ENCODE measurements at regions not wholly inside any gene's neighbourhood (a gene's known extent, or its start where the extent isn't known, plus 50 kb on each side); places are given as distances from the start of the nearest gene placed in this dataset.

DNA sequence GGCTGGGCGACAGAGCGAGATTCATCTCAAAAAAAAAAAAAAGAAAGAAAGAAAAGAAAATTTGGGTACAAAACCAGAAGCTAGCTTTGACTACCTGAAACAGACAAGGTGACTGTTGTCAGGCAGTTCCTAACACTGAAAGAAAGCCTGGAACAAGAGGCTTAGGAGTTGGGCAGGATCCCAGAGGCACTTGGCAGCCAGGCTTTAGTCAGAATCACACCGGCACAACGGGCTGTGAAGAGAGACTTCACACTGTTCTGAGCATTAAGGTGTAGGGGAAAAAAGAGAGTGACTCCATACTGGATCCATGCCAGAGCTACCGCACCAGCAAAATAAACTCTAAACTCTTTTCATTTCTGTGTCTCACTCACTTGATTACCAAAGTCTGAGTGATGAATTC, 130.8 kb downstream of the ZNF467 start:
- TF ChIP-seq, protein P1, sequence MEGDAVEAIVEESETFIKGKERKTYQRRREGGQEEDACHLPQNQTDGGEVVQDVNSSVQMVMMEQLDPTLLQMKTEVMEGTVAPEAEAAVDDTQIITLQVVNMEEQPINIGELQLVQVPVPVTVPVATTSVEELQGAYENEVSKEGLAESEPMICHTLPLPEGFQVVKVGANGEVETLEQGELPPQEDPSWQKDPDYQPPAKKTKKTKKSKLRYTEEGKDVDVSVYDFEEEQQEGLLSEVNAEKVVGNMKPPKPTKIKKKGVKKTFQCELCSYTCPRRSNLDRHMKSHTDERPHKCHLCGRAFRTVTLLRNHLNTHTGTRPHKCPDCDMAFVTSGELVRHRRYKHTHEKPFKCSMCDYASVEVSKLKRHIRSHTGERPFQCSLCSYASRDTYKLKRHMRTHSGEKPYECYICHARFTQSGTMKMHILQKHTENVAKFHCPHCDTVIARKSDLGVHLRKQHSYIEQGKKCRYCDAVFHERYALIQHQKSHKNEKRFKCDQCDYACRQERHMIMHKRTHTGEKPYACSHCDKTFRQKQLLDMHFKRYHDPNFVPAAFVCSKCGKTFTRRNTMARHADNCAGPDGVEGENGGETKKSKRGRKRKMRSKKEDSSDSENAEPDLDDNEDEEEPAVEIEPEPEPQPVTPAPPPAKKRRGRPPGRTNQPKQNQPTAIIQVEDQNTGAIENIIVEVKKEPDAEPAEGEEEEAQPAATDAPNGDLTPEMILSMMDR (IDR thresholded peaks at IDR 0.05 in 4 of 5, conservative IDR thresholded peaks at IDR 0.05 in 1 of 5): no peak
- TF ChIP-seq POLR2A (IDR thresholded peaks at IDR 0.05): no peak

Measured in gastrocnemius medialis (tissue), 4 donors.